Embryonic facial prominence (tissue), 1 donor: ENCODE measurements at regions not wholly inside any gene's neighbourhood (a gene's known extent, or its start where the extent isn't known, plus 50 kb on each side); places are given as distances from the start of the nearest gene placed in this dataset.

Experiments used
- DNase-seq: peaks from one replicate; pipeline ENCODE4 v3.0.0-alpha.2; 2016; ENCODE audit errors: extremely low spot score

DNA sequence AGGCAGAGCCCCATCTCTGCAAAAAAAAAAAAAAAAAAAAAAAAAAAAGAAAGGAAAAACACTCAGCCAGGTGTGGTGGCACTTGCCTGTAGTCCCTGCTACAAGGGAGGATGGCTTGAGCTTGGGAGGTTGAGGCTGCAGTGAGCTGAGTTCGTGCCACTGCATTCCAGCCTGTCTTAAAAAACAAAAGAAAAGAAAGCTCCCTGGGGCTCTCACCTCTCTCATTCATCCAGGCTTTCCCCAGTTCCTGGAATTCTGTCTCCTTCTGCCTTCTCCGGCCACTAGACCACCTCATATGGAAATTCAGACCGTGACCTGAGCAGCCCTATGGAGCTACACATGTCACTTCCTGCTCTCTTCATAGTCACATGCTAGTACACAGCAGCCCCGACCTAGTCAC is 101.1 kb upstream of the TAB2 start:
- no peak for DNase-seq

DNA sequence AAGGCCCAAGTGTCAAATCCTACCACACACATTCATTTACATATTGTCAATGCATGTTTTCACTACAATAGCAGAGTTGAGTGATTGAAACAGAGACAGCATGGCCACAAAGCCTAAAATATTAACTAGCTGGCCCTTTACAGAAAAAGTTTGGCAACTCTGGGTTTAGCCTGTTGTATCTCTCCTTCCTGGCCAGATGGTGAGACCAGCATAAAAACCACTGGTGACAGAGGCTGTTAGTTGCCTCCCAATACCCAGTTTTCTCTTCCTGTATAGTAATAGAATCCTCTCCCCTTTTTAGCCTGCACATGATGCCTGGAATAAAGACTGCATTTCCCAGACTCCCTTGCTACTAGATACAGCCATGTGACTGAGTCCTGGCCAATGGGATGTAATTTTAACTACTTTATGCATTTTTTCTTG is 100.0 kb upstream of the TAB2 start:
- no peak for DNase-seq

DNA sequence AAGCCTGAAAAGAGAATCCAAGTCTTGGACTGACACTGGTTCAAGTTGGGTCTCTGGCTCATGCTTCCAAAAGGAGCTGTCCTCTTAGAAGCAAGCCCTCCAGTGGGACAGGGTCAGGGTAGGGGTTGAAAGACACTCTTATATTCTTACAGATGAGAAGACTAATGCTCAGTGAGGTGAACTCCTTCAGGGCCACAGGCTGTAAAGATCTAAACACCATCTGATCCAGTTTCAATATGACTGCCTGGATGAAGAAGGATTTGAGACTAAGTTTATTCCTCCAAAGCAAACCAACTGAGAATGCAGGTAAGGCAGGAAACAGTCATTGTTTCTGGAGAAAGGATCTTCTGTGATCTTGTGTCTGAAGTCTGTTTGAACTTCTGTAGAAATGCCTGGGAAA is 99.0 kb upstream of the TAB2 start:
- no peak for DNase-seq

DNA sequence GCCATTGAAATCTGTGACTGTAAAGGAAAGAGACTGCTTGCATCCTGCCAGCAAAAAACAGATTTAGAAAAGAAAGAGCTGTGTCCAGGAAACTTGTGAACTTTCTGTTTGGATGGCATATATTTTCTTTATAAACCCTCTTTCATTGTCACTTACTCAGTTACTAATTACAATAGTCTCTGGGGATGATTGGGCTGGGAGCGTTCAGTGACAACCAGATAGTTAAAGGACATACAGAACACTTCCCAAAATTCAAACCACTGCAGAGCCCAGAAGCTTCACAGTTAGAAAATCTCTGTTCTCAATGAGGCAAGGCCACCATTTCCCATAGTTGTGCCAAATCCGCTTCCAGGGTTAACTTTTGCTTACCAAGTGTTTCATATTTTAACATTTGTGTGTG is 98.6 kb upstream of the TAB2 start:
- no peak for DNase-seq

DNA sequence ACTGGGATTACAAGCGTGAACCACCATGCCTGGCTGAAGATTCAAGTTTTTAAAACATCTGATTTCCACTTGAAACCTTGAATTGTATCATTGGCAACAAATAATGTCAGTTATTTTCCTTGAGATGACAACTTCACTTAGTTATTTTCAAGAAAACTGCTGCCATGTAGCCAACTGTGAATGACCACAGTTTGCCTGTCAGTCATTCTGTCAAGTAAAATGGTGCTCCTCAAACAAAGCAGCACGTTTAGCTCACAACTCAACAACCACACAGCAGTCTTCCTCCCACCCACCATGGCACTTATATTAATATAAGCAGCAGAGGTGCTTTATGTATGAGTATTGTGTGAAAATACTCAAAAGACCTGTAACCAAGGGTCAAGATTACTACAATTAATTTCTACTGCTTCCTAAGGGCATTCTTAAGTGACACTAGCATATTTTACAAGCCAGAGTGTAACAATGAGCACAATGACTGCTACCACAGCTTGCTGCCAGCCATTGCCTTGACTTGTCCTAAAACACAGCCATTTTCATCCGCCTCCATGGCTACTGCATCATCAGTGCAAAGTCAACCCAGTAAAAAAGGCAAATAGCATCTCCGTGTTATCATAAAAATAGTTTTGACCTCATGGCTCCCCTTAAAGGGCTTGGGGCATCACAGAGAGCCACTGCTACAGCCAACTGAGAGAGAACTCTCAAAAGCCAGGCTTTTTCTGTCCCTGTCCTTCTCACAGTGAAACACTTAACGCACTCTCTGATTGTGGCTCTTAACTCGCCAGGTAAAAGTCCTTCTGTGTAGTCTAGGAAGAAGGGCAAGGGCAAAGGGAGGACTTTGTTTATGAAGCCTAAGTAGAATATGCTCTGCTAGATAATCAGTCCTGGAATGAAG is 96.4 kb upstream of the TAB2 start:
- no peak for DNase-seq

DNA sequence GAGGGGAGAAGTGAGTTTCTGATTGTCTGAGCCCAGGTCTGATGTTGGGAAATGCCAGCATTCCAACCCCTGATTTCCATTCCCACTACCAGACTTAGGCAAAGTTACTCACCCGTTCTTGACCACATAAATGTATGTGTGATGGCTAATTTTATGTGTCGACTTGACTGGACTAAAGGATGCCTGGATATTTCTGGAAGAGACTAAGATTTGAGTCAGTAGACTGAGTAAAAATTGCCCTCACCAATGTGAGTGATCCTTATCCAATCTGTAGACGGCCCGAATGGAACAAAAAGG is 95.8 kb upstream of the TAB2 start:
- DNase-seq: no peak

DNA sequence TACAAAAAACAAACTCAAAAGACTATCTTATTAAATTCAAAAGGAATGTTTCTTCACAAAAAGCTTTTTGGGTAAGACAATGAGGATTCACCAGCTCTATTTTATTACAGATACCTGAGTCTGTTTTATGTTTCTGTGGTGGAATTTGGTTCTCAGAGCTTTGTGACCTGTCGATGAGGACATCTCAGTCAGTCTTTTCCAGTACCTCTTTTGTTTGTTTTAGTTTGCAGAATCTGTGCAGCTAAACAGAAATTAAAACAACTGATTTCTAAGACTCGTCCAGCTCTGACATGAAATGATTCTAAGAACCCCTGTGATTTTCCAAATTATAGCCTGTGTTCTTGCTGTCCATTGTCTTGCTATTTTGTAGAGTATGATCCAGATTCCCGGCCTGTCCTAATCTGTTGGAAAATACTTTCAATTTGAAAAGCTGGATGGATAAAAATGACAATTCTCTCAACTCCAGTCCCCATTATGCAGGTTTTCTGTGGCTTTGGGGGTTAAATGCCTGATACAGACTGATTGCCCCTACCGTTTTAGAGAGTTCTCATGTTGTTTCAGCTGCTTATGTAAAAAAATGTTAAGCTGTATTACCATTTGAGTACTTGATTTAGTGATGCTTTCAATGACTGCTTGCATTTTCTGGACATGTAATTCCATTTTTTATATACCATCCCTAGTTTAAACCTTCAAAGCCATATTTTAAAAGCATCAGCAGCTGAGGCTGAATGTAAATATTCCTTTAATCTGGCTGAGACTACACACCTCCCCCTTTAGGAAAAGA is 94.2 kb upstream of the TAB2 start:
- DNase-seq: no peak

DNA sequence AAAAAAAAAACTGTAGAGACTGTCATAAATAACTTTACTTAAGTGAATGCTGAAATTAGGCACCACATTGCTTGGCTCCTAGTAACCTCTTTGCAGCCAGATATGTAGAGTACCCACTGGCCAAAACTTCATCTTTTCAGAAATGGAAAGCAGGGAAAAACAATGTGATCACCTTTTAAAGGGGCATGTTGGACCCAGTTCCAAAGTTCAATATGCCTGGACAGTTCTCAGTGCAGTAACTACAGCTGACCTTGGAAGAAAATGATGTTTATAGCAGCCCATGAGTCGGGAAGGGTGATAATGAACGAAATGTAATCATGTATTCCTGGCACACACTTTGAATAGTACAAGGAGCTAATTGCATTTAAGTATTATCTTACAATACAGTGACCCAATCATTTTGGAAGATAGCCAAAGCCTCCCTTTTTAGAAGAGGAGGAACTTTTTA is 93.6 kb upstream of the TAB2 start:
- no peak for DNase-seq

DNA sequence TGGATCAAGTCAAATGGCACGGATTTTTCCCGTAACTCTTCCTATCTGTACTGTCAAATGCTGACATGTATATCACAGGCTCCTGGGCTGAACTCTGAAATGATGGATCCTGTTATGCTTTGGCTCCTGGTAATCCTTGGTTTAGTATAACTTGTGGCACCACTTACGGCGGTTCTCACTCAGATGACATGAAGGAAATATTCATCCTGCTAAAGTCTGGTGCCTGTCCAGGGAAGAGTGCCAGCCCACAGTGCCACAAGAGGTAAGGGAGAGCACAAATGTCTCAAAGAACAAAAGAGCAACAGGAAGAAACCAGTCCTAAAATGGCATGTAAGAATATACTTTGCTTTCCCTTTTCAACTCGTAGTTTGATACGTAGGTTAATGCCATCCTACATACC is 93.1 kb upstream of the TAB2 start:
- no peak for DNase-seq

DNA sequence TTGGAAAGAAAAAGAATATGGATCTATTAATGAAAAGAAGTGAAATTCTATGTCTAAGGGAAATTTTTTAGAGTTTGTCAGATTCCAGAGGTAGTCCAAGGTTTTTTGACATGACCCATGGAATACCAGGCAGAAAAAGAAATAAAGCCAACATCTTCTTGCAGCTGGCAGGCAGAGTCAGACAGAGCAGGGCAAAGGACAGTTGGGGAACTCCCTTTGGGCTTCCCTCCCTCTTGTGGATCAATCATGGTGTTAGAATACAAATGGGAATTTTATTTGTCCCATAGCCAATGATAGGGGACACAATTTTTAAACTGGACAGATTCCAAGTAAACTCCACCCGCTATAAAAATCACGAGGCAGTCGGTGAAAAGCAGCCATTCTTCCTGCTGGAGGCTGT is 92.1 kb upstream of the TAB2 start:
- DNase-seq: no peak

DNA sequence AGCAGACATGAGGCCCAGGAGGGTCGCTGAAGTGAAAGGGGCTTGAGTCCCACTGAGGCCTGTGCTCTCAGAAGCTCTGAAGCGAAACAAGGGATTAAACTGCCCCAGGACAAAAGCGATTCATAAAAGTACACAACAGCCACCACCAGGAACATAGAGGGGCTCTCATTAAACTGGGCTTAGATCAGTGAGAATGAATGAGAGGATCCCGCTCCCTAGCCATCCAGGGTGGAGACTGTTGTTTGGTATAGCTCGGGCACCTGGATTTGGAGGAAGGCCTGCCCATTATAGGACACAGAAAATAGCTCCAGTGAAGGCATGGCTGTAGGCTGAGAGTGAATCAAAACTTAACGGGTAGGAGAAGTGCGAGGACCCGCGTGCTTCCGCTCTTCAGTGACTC is 91.6 kb upstream of the TAB2 start:
- no peak for DNase-seq

DNA sequence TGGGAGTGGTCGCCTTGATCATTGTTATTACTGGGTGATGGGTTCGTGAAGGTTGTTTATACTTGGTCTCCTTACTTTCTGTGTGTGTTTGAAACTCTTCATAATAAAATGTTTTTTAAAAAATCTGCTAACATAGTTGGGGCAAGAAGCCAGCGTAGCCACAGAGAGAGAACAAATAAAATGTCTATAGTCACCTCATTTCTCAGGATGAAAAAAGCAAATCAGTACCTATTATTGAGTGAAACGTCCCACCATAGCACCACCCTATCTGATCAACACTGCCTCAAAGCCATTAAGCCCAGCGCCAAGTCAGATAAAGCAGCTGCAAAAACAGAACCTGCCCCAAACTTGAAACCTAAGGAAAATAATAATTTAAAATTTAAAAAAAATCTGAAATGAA is 89.7 kb upstream of the TAB2 start:
- no peak for DNase-seq

DNA sequence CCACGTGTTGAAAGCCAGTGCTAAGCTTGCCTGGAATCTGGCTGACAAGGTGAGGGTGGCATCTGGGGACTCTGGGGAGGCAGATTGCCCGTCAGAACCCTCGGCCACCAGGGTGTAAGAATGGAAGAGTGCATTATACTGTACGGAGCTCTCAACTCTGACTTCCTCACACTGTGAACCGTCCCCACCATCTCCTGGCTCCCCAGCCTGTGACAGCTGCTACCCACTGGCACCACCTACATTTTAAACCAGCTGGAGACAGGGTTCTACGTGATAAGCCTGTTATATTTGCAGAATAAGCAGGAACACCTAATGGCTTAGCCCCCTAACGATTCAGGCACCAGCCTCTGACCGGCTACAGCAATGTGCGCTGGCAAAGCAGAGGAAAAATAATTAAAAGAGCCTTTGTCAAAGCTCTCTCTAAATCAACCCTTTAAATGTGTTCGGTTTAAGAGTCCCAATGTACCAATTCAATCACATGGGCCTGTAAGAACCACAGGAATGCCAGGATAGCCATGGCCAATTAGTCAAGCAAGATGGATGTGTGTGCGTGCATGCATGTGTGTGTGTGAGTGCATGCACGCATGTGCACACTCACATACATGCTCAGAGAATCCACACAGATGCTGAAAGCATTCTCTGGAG is 89.1 kb upstream of the TAB2 start:
- DNase-seq: no peak

DNA sequence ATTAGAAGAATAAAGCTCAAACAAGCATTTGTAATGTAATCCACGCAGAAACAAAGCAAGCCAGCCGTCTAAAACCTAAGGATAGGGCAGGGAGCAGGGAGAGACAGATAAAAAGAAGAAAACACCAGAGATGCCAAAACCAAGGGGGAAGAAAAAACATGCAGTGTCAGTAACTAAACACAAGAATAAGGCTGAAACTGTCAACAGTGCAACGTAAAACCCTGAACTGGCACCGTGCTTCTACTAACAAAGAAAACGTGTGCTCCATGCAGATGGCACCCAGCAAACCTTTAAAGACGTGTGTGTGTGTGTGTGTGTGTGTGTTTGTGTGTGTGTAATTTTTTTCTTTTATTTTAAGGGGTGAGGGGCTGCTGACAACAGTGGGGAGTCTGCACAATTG is 88.4 kb upstream of the TAB2 start:
- no peak for DNase-seq

DNA sequence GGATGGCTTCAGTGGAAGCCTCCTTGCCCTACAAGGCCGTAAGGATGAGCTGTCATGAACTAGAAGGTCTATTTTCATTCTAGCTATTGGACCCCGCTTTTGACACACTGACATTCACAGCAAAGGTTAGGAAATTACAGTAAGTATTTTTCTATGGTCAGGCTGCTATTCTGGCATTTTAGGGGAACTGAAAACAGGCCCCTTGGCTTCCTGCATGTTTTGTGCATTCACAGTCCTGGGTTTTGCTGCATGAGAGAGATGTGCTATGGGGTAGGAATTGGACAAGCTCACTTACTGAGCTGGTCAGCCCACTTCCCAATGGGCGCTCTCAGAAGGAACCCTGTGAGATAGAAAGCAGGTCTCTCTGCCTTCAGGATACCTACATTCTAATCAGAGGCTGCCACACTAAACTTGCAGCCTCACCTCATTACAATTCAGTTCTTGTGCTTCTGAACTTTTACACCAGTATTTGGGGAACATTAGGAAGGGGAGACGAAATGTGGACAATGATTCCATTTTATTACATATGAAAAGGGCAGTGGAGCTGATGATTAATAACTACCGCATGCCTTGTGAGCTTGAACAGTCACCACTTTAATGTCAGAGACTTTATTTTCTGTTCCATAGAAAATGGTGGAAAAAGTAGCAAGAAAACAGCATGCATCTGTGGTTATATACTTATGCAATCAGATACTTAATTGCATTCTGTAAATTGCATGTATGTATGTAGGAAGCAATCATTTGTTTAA is 86.6 kb upstream of the TAB2 start:
- DNase-seq: no peak

DNA sequence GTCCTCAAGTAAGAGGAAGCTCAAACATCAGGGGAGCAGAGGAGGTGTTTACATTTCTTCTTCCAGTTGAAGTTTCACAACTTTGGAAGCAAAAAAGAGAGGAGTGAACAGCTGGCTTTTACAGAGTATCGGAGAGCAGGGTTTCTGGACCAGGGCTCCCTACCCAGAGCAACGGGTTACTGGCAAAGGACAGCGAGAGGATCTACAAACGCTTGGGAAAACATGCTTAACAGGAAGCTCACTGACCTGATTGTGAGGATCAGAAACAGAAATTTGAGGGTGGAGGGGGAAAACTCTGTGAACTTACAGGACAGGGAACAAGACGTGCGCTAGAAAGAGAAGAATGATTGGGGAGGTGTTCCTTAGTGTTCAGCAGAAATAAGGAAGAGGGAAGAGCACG is 85.7 kb upstream of the TAB2 start:
- DNase-seq: no peak

DNA sequence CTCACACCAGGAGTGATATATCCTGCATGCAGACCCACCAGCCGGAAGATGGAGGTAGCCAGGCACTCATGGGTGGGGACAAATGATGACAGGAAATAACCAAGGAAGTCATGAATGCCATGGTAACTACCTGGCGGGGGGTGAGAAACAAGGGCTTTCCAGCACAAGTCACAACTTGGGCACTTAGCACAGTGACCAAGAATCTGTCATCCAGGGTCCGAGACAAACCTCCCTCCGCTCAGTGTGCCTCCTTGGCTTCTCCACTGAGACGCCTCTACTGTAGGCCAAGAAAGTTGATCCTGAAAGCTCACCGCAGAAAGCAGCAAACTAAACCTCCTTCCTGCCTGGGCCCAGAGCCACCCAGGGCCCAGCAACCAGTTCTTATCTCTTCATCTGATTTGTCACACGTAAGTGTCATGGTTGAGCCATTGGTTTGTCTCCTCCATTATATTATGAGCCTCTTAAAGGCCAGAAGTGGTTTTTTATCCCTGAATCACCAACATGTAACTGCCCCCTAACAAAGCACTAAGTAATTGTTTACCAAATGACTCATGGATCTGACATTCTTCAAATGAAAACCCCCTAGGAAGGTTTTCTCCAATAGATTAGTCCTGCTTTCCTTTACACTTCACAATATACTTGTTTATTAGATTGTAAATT is 84.3 kb upstream of the TAB2 start:
- no peak for DNase-seq

DNA sequence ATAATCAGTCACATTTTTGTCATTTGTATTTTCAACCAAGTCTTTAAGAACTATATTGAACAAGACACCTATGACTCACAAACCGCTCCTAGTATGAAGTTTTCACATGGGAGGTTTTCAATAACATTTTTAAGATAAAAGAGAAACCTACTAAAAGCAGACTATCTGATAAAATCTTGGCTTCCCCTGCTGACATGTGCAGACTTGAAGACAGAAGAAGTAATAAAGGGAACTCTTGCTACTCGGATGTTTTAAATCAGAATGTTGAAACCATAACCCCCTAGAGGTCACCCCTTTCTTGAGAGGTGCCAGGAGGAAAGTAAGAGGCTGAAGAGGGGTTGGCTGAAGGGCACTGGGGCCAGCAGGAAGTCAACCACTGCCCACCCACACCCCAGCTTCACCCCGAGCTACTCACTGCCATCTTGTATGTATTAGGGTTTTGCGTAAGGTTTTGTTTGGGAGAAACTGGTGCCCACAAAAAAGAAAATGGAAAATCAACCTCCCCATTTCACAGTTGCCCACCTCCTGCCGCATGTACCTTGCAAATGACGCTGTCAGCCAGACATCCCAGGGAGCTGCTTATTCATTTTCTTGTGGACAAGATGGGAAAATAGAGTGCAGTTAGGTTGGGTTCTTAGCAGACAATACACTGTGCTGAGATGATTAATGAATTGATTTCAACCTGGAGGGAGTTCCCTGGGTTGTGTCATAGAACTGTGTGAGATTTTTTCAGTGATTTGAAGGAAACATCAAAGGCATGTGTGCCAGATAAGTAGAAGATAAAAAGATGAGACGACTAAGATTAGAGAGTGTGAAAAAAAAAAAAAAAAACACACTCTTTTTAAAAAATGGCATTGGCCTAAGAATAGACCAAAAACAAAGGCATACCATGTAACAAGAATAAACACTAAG is 83.2 kb upstream of the TAB2 start:
- no peak for DNase-seq

DNA sequence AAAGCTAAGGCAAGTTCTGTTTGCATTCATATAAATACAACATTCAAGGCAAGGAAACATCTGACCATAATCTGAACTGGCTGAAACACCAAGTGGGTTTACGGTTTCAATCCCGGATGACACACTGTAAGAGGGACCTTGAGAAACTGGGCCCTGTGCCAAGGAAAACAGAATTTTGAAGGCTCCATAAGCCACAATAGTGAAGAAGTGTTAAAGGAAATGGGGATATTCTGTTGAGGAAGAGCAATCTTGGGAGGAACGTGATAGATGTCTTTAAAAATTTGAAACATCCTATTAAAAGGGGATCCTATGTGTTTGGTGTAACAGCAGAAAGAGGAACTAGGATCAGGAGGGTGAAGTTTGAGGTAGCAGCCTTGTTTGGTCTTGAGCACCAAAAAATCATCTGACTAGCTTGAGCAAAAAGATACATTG is 82.4 kb upstream of the TAB2 start:
- no peak for DNase-seq

DNA sequence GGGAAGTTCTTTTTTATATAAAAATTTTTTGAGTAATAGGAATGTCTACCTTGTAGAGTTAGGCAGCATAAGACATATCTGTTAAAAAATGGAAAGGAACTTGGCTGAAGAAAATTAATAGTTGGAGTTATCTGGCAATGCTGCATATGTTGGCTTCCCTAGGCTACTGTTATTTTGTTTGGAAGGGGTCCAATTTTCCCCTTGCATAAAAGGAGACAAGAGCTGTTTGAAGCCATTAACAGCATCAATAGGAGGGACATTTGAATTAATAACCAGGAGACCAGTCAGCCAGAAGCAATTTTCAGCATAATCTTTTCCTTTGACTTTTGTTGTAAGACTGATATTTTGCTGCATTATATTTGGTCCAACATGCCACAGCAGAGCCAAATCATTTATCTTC is 80.9 kb upstream of the TAB2 start:
- DNase-seq: no peak
